Hepatocyte (in vitro differentiated cells): ENCODE measurements at regions not wholly inside any gene's neighbourhood (a gene's known extent, or its start where the extent isn't known, plus 50 kb on each side); places are given as distances from the start of the nearest gene placed in this dataset.

ENCODE experiments used
- EZH2 ChIP-seq: fragments of 200-600 bp; sonication (generic); IDR thresholded peaks from 2 replicates; pipeline ENCODE4 v1.6.1; 2016; ENCODE audit warnings: antibody characterized with exemption, mild to moderate bottlenecking, borderline replicate concordance
- EZH2phosphoT487 ChIP-seq: fragments of 200-600 bp; sonication (generic); IDR thresholded peaks from one replicate; pipeline ENCODE4 v1.6.1; 2018; ENCODE audit warnings: antibody characterized with exemption, mild to moderate bottlenecking, low read depth, moderate library complexity; ENCODE audit not compliant: unreplicated experiment, severe bottlenecking
- TF ChIP-seq, protein P1 (sequence below): fragments of 200-600 bp; sonication (generic); IDR thresholded peaks from 2 replicates; pipeline ENCODE4 v1.5.1; 2016; ENCODE audit warnings: antibody characterized with exemption, mild to moderate bottlenecking; ENCODE audit not compliant: poor library complexity

DNA sequence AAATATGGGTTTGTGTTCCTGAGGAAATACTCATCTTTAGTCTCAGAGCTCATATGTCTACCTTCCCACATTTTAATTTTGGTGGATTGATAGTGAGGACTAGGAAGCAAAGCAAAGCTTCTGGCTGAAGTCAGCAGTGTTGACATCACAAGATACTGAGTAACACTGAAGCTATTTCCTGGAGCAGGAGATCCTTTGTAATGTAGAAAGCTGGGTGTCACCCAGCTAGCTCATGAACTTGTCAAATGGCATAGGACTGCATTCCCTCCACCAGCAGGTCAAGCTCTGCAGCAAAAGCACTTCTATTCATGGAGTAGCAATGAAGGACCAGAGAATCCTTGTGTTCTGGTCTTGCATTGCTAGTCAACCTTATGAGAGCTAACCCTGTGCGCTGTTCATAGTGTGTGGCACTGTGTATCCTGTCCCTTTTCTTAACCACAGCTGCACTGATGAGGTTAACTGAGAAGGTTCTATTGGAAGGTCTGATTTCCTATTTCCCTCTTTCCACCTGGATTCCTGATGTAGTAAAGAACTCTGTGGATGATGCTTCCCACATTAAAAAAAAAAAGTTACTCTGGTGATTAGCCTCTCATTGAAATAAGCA lies 94.8 kb upstream of the ZNF804B start:
- TF ChIP-seq, protein P1, sequence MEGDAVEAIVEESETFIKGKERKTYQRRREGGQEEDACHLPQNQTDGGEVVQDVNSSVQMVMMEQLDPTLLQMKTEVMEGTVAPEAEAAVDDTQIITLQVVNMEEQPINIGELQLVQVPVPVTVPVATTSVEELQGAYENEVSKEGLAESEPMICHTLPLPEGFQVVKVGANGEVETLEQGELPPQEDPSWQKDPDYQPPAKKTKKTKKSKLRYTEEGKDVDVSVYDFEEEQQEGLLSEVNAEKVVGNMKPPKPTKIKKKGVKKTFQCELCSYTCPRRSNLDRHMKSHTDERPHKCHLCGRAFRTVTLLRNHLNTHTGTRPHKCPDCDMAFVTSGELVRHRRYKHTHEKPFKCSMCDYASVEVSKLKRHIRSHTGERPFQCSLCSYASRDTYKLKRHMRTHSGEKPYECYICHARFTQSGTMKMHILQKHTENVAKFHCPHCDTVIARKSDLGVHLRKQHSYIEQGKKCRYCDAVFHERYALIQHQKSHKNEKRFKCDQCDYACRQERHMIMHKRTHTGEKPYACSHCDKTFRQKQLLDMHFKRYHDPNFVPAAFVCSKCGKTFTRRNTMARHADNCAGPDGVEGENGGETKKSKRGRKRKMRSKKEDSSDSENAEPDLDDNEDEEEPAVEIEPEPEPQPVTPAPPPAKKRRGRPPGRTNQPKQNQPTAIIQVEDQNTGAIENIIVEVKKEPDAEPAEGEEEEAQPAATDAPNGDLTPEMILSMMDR: no peak
- TF ChIP-seq EZH2phosphoT487 (no peak), EZH2 (no peak)
